Mammary epithelial cell (primary cell): ENCODE measurements at regions not wholly inside any gene's neighbourhood (a gene's known extent, or its start where the extent isn't known, plus 50 kb on each side); places are given as distances from the start of the nearest gene placed in this dataset.

Experiments
- CTCF ChIP-seq, 2 donors: IDR thresholded peaks in 1 of 2; conservative IDR thresholded peaks in 1 of 2; 2 replicates each; pipeline ENCODE4 v1.5.1; 2011 to 2012; ENCODE audit warnings: inconsistent platforms in 2 of 2, low read length in 2 of 2, mild to moderate bottlenecking in 2 of 2, control low read depth in 1 of 2, low read depth in 1 of 2; ENCODE audit not compliant: insufficient read depth in 1 of 2; ENCODE audit errors: extremely low read depth in 1 of 2
- EZH2 ChIP-seq: IDR thresholded peaks from 2 replicates; pipeline ENCODE4 v1.6.1; 2012; ENCODE audit warnings: low read length, inconsistent platforms, borderline replicate concordance

DNA sequence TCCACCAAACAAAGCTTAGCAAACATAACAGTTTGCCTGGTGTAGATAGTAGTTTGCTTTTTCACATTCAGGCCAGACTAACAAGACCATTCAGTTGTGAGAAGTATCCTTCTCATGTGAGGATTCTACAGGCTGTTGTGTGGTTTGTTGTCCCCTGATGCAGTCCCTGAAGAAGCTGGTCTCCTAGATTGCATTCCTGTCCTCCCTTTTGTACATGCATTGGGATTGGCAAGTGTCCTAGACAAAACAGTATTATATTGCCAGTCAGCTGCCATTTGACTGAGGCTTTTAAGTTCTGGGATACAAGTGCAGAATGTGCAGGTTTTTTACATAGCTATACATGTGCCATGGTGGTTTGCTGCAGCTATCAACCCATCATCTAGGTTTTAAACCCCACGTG, 362.0 kb upstream of the IL12A start:
- no peak for TF ChIP-seq CTCF (conservative IDR thresholded peaks at IDR 0.05 in 1 of 2, IDR thresholded peaks at IDR 0.05 in 1 of 2; ENCODE audit: extremely low read depth in 1 of 2, insufficient read depth in 1 of 2, low read depth in 1 of 2, low read length in 2 of 2)
- no peak for TF ChIP-seq EZH2
